DND-41 (cell line): ENCODE measurements at regions not wholly inside any gene's neighbourhood (a gene's known extent, or its start where the extent isn't known, plus 50 kb on each side); places are given as distances from the start of the nearest gene placed in this dataset.

Experiments used
- EZH2 ChIP-seq: IDR thresholded peaks from 3 replicates; pipeline ENCODE4 v1.6.1; 2012; ENCODE audit warnings: borderline replicate concordance, low read depth, mild to moderate bottlenecking, moderate library complexity, low read length, inconsistent platforms; ENCODE audit not compliant: severe bottlenecking
- TF ChIP-seq, protein P1 (sequence below): IDR thresholded peaks from 2 replicates; pipeline ENCODE4 v1.5.1; 2012; ENCODE audit warnings: borderline replicate concordance, low read length, moderate library complexity, mild to moderate bottlenecking; ENCODE audit not compliant: poor library complexity, severe bottlenecking; ENCODE audit errors: extremely low read depth

DNA sequence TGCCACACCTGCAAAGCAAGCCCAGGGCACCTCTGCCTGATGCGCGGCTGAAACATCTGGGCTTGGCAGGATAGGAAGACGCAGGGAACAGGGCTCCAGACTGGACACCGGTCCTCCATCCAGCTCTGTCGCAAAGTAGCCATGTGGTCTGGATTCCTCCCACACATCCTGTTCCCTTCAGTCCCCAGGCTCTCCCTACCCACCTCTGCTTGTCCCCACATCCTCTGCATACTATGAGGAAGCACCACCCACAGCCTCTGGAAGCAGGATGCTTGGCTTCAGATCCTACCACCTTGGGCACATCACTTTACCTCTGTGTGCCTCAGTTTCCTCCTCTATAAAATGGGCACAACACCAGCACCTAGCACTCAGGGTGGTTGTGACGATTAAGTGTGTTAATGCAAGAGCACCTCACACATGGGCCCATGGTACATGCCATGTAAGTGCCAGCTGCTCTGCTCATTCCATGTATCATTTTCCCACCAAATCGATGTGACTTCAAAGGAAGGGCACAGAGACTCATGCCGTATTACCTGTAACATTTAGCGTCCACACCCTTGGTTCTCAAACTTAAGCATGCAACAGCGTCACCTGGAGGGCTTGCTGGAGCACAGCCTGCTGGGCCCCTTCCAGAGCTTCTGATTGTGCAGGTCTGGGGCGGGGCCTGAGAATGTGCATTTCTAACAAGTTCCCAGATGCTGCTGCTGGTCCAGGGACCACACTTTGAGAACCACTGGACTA is 138.6 kb upstream of the SDK2 start:
- TF ChIP-seq, protein P1, sequence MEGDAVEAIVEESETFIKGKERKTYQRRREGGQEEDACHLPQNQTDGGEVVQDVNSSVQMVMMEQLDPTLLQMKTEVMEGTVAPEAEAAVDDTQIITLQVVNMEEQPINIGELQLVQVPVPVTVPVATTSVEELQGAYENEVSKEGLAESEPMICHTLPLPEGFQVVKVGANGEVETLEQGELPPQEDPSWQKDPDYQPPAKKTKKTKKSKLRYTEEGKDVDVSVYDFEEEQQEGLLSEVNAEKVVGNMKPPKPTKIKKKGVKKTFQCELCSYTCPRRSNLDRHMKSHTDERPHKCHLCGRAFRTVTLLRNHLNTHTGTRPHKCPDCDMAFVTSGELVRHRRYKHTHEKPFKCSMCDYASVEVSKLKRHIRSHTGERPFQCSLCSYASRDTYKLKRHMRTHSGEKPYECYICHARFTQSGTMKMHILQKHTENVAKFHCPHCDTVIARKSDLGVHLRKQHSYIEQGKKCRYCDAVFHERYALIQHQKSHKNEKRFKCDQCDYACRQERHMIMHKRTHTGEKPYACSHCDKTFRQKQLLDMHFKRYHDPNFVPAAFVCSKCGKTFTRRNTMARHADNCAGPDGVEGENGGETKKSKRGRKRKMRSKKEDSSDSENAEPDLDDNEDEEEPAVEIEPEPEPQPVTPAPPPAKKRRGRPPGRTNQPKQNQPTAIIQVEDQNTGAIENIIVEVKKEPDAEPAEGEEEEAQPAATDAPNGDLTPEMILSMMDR = peak; percentile 11
- TF ChIP-seq EZH2 = no peak
